KMS-11 (cell line): ENCODE measurements at regions not wholly inside any gene's neighbourhood (a gene's known extent, or its start where the extent isn't known, plus 50 kb on each side); places are given as distances from the start of the nearest gene placed in this dataset.

ENCODE experiments used
- H2AFZ ChIP-seq: fragments of 200-600 bp; sonication (generic); 2 replicates; pipeline ENCODE4 v1.6.1; 2016; ENCODE audit warnings: antibody characterized with exemption, mixed run types, low read depth
- H3K27ac ChIP-seq: fragments of 200-600 bp; sonication (generic); 2 replicates; pipeline ENCODE4 v1.6.1; 2016; ENCODE audit warnings: mild to moderate bottlenecking, mixed run types
- H3K27me3 ChIP-seq: fragments of 200-600 bp; sonication (generic); 2 replicates; pipeline ENCODE4 v1.6.1; 2017; ENCODE audit warnings: mild to moderate bottlenecking, low read depth, mixed run types, moderate library complexity; ENCODE audit not compliant: insufficient read depth
- H3K36me3 ChIP-seq: fragments of 200-600 bp; sonication (generic); 2 replicates; pipeline ENCODE4 v1.6.1; 2017; ENCODE audit warnings: mild to moderate bottlenecking, mixed run types; ENCODE audit not compliant: insufficient read depth
- H3K4me1 ChIP-seq: fragments of 200-600 bp; sonication (generic); 2 replicates; pipeline ENCODE4 v1.6.1; 2016; ENCODE audit warnings: mild to moderate bottlenecking, low read depth, mixed run types; ENCODE audit not compliant: poor library complexity, severe bottlenecking
- H3K4me2 ChIP-seq: fragments of 200-600 bp; sonication (generic); 2 replicates; pipeline ENCODE4 v1.7.0; 2016; ENCODE audit warnings: mild to moderate bottlenecking, mixed run types
- H3K4me3 ChIP-seq: fragments of 200-600 bp; sonication (generic); IDR thresholded peaks from 2 replicates; pipeline ENCODE4 v1.6.1; 2017; ENCODE audit warnings: low read depth, low read length, mixed read lengths; ENCODE audit not compliant: insufficient read depth
- H3K79me2 ChIP-seq: fragments of 200-600 bp; sonication (generic); 2 replicates; pipeline ENCODE4 v1.6.1; 2016; ENCODE audit warnings: low read depth, mixed run types; ENCODE audit not compliant: insufficient read depth
- H3K9ac ChIP-seq: fragments of 200-600 bp; sonication (generic); 2 replicates; pipeline ENCODE4 v1.6.1; 2016; ENCODE audit warnings: mild to moderate bottlenecking, mixed run types
- H4K20me1 ChIP-seq: fragments of 200-600 bp; sonication (generic); 2 replicates; pipeline ENCODE4 v1.6.1; 2016; ENCODE audit warnings: mild to moderate bottlenecking, mixed run types; ENCODE audit not compliant: insufficient read depth
- CTCF ChIP-seq: fragments of 200-600 bp; sonication (generic); conservative IDR thresholded peaks from 2 replicates; pipeline ENCODE4 v1.6.1; 2017; ENCODE audit warnings: low read depth, mild to moderate bottlenecking, antibody characterized with exemption, low read length, moderate library complexity, mixed read lengths

GRCh38 chr5:166074582-166075481 is 2216.6 kb upstream of the WWC1 start:
- H3K36me3 ChIP-seq = no peaks in the 10 kb centered on the region
- H3K79me2 ChIP-seq = no peaks in the 10 kb centered on the region
- no peak overlapping the region for H3K4me2 ChIP-seq
- no peak overlapping the region for H3K9ac ChIP-seq
- no peak overlapping the region for H2AFZ ChIP-seq
- no peak for TF ChIP-seq CTCF
- no peaks in the 10 kb centered on the region for H4K20me1 ChIP-seq
- no peaks in the 10 kb centered on the region for H3K4me1 ChIP-seq
- no peaks in the 10 kb centered on the region for H3K27me3 ChIP-seq
- no peak overlapping the region for H3K27ac ChIP-seq
- no peak overlapping the region for H3K4me3 ChIP-seq

DNA sequence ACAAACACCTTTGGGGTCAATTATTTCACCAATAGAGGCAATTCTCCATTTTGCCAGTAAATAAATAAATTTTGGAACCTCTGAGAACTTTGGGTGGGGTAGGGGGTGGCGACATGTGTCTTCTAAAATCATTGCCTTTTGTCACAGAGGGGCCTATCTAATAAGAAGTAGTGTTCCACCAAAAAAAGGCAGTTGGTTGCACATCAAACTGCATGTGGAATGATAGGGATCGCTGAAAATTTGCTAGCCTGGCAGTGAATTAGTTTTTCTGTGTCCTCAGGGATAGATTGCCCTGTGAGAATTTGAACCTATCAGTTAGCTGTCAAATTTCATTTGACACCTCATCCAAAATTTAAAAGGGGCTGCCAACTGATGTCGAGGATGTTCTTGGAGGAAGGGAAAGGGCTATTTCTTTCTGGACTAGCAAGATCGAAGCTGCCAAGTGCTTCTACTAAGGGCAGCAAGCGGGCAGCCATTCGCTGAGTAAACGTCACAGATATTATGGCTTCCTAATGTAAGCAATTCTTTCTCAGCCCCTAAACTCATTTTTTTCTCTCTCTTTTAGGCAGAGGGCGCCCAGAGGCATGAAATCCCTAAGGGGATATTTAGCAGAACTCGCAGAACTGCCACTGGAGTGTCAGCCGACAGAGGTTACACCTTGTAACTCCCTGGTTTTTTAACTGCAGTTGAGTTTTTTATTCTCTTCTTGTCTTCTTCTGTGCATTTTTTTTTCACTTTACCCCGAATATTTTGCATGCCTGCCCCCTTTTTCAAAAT is 2208.1 kb upstream of the WWC1 start:
- H3K27ac ChIP-seq = no peak overlapping the region
- H3K79me2 ChIP-seq = no peaks in the 10 kb centered on the region
- H3K4me2 ChIP-seq = no peak overlapping the region
- no peaks in the 10 kb centered on the region for H3K27me3 ChIP-seq
- no peak for TF ChIP-seq CTCF
- no peaks in the 10 kb centered on the region for H4K20me1 ChIP-seq
- no peak overlapping the region for H3K9ac ChIP-seq
- no peaks in the 10 kb centered on the region for H3K36me3 ChIP-seq
- no peak overlapping the region for H2AFZ ChIP-seq
- no peak overlapping the region for H3K4me3 ChIP-seq
- H3K4me1 ChIP-seq = no peaks in the 10 kb centered on the region

DNA sequence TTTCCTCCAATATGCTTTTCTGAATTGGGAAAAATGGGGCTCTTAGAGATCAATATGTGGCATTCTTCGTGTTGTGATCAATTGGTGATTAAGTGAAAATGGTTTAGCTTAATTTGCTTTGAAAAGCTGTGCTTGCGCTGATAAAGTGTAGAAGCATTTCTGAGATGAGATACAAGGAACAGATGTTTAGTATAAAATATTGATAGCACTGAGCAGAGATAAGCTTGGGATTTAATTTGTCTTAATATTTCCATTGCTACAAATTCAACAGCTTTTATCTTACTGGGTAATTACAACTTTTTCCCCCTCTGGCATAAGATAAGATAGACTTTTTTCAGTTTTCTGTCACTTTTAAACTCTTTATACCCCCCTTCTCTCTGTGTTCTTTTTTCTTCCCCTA is 2204.9 kb upstream of the WWC1 start:
- Histone ChIP-seq H3K27ac (no peak overlapping the region), H3K4me3 (no peak overlapping the region)
- no peak for TF ChIP-seq CTCF

DNA sequence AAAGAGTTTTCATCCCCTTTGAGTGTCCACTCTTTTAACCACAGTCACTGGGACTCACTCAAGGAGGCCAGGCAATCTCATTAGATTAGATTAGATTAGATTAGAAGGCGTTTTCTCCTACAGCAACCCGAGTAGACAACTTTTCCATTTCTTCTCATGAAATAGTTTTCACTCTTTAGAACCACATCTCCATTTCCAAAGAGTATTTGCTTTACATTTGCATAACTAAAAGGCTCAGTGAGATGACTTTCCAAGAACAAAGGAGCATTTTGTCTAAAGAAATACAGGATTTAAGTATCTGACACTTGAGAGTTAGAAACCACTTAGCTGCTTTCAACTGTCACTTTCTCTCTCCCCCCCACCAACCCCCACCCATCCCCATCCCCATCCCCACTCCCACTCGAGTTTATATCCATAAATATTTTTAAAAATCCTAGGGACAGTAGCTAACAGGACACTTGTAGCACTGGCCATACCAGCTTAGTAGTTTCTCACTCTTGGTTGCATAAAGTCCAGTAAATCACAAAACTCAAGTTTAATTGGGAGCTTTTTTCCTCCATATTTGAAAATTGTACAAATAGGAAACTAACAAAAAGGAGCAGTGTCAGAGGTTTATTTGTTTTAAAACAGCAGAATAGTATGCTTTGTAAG is 2202.9 kb upstream of the WWC1 start:
- no peak overlapping the region for H3K4me2 ChIP-seq
- no peak overlapping the region for H3K9ac ChIP-seq
- H4K20me1 ChIP-seq = no peaks in the 10 kb centered on the region
- H3K79me2 ChIP-seq = no peaks in the 10 kb centered on the region
- no peaks in the 10 kb centered on the region for H3K36me3 ChIP-seq
- H3K4me1 ChIP-seq = no peaks in the 10 kb centered on the region
- H2AFZ ChIP-seq = no peak overlapping the region
- no peak overlapping the region for H3K4me3 ChIP-seq
- H3K27ac ChIP-seq = no peak overlapping the region
- TF ChIP-seq CTCF = no peak
- no peaks in the 10 kb centered on the region for H3K27me3 ChIP-seq

More for the DNA sequence above, 2204.9 kb upstream of the WWC1 start:
- Histone ChIP-seq H3K9ac (no peak overlapping the region), H3K27me3 (no peaks in the 10 kb centered on the region), H2AFZ (no peak overlapping the region), H3K79me2 (no peaks in the 10 kb centered on the region), H3K4me1 (no peaks in the 10 kb centered on the region), H3K36me3 (no peaks in the 10 kb centered on the region), H3K4me2 (no peak overlapping the region), H4K20me1 (no peaks in the 10 kb centered on the region)
